GM23338 (cell line): ENCODE measurements at regions not wholly inside any gene's neighbourhood (a gene's known extent, or its start where the extent isn't known, plus 50 kb on each side); places are given as distances from the start of the nearest gene placed in this dataset.

Experiments used
- CREB1 ChIP-seq: fragments of 250-450 bp; sonication (Bioruptor Pico); IDR thresholded peaks from 2 replicates; pipeline ENCODE4 v1.5.0; 2020; ENCODE audit warnings: low read depth, mild to moderate bottlenecking, moderate library complexity
- CTCF ChIP-seq, 2 experiments: fragments of 200-600 bp in 1 of 2; sonication (generic) in 1 of 2; conservative IDR thresholded peaks; 2 replicates each; pipeline versions ENCODE4 v1.5.1 to v1.6.1; 2016 to 2017; ENCODE audit warnings: antibody characterized with exemption in 2 of 2, low read depth in 2 of 2, mild to moderate bottlenecking in 2 of 2, moderate library complexity in 1 of 2
- ETS1 ChIP-seq: IDR thresholded peaks from 2 replicates; pipeline ENCODE4 v1.6.1; 2016; ENCODE audit warnings: antibody characterized with exemption
- EZH2 ChIP-seq: fragments of 200-600 bp; sonication (generic); IDR thresholded peaks from one replicate; pipeline ENCODE4 v1.8.0; 2017; ENCODE audit warnings: antibody characterized with exemption, mild to moderate bottlenecking, low read depth; ENCODE audit not compliant: unreplicated experiment
- EZH2phosphoT487 ChIP-seq: fragments of 200-600 bp; sonication (generic); IDR thresholded peaks from one replicate; pipeline ENCODE4 v1.8.1; 2018; ENCODE audit warnings: antibody characterized with exemption; ENCODE audit not compliant: unreplicated experiment
- JUNB ChIP-seq: IDR thresholded peaks from one replicate; pipeline ENCODE4 v1.6.1; 2016; ENCODE audit warnings: antibody characterized with exemption; ENCODE audit not compliant: unreplicated experiment
- NANOG ChIP-seq: IDR thresholded peaks from 2 replicates; pipeline ENCODE4 v1.6.1; 2016; ENCODE audit warnings: antibody characterized with exemption, borderline replicate concordance
- POLR2AphosphoS5 ChIP-seq: IDR thresholded peaks from 2 replicates; pipeline ENCODE4 v1.6.1; 2016; ENCODE audit warnings: antibody characterized with exemption, low read depth
- REST ChIP-seq: IDR thresholded peaks from one replicate; pipeline ENCODE4 v1.6.1; 2018; ENCODE audit warnings: antibody characterized with exemption; ENCODE audit not compliant: unreplicated experiment
- STAT1 ChIP-seq: IDR thresholded peaks from one replicate; pipeline ENCODE4 v1.6.1; 2016; ENCODE audit warnings: antibody characterized with exemption; ENCODE audit not compliant: unreplicated experiment
- ZNF114 ChIP-seq: fragments of 250-450 bp; sonication (Bioruptor Pico); IDR thresholded peaks from 2 replicates; pipeline ENCODE4 v1.5.0; 2020; ENCODE audit warnings: mild to moderate bottlenecking, moderate library complexity
- ZNF331 ChIP-seq: fragments of 250-450 bp; sonication (Bioruptor Pico); IDR thresholded peaks from 2 replicates; pipeline ENCODE4 v1.5.0; 2020; ENCODE audit warnings: low read depth, mild to moderate bottlenecking, moderate library complexity
- ZNF462 ChIP-seq: fragments of 250-450 bp; sonication (Bioruptor Pico); IDR thresholded peaks from 2 replicates; pipeline ENCODE4 v1.5.0; 2020; ENCODE audit warnings: mild to moderate bottlenecking, moderate library complexity

GRCh38 chr5:171597946-171598640 lies 178.6 kb downstream of the FGF18 start:
- TF ChIP-seq CREB1 (CRISPR knock-in tag) (no peak), CTCF (conservative IDR thresholded peaks at IDR 0.05; ENCODE audit: low read depth in 2 of 2) (peak; percentile 55 to 67), REST (no peak), POLR2AphosphoS5 (no peak), EZH2phosphoT487 (no peak), EZH2 (no peak), ZNF114 (CRISPR knock-in tag) (no peak), ETS1 (no peak), JUNB (no peak), ZNF331 (no peak), NANOG (no peak), STAT1 (no peak), ZNF462 (no peak)
